ENCODE measurements at regions not wholly inside any gene's neighbourhood (a gene's known extent, or its start where the extent isn't known, plus 50 kb on each side); places are given as distances from the start of the nearest gene placed in this dataset.

GRCh38 chr5:138641547-138642298, 66.5 kb upstream of the HSPA9 start:
- peak; percentile 67 to 91 for DNase-seq (ENCODE audit: low spot score in 2 of 2)
- 55 to 60% methylated on average over 18 of the region's 18 CpGs for WGBS, 2 donors

DNA sequence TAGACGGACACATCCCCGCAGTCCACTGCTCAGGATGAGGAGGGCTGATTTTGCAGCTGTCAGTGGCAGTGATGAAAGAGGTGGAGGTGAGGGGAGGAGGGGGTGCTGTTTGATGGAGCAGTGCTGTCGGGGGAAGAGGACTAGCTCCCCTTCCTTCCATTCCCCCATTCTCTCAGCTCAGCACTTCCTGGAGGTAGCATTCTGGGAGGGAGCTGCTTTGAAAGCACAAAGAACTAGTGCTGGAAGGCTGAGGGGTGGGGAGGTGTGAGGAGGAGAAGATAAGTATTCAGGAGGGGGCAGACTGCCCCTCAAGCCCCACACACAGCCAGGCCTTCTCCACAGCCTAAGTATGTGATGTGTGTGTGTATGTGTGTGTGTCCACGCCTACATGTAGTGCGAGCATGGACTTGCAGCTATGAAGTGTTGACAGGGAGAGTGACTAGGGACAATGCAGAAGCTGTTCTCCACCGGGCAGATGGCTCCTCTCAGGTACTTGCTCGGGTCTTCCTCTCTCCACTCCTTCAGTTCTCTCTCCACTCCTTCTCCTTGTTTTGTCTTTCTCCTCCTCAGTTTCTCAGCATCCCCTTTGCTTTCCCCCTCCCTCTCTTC, 65.5 kb upstream of the HSPA9 start:
- no peak for TF ChIP-seq POLR2A (IDR thresholded peaks at IDR 0.05)
- TF ChIP-seq, protein P1, sequence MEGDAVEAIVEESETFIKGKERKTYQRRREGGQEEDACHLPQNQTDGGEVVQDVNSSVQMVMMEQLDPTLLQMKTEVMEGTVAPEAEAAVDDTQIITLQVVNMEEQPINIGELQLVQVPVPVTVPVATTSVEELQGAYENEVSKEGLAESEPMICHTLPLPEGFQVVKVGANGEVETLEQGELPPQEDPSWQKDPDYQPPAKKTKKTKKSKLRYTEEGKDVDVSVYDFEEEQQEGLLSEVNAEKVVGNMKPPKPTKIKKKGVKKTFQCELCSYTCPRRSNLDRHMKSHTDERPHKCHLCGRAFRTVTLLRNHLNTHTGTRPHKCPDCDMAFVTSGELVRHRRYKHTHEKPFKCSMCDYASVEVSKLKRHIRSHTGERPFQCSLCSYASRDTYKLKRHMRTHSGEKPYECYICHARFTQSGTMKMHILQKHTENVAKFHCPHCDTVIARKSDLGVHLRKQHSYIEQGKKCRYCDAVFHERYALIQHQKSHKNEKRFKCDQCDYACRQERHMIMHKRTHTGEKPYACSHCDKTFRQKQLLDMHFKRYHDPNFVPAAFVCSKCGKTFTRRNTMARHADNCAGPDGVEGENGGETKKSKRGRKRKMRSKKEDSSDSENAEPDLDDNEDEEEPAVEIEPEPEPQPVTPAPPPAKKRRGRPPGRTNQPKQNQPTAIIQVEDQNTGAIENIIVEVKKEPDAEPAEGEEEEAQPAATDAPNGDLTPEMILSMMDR (IDR thresholded peaks at IDR 0.05): no peak
- no peak overlapping the region for H3K4me3 ChIP-seq (ENCODE audit: low read depth, poor library complexity, severe bottlenecking)
- DNase-seq (ENCODE audit: low spot score in 2 of 2): no peak
- intact Hi-C loops (cut with DNase I; ENCODE audit: low total_unique reads): no loop called here
- 60 to 62% methylated on average over 7 of the region's 7 CpGs for WGBS, 2 donors

More at GRCh38 chr5:138641547-138642298, 66.5 kb upstream of the HSPA9 start:
- intact Hi-C loops (cut with DNase I; ENCODE audit: low total_unique reads): no loop called here
- TF ChIP-seq, protein P1 (IDR thresholded peaks at IDR 0.05): no peak
- TF ChIP-seq POLR2A (IDR thresholded peaks at IDR 0.05): no peak
- no peak overlapping the region for H3K4me3 ChIP-seq (ENCODE audit: low read depth, poor library complexity, severe bottlenecking)

DNA sequence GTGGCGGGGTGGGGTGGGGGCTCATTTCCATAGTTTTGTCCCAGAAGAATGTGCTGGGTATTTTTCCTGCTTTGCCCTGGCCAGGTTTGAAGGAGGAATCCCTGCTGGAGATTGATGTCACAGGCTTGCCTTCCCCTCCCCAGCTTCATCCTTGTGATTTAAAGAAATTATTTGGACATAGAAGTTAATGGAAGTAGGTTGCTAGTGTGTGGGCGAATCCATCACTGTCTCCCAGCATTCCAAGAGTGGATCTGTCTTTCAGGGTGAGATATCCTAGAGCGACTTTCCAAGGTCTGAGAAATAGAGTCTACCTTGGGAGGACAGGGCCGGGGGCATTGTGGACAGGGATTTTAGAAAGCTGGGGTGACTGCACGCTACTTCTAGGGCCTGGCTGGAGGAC, 64.9 kb upstream of the HSPA9 start:
- H3K4me3 ChIP-seq (ENCODE audit: low read depth, poor library complexity, severe bottlenecking): no peak overlapping the region
- no peak for DNase-seq (ENCODE audit: low spot score in 2 of 2)
- WGBS, 2 donors: 88 to 92% methylated on average over 5 of the region's 5 CpGs
- no peak for TF ChIP-seq POLR2A (IDR thresholded peaks at IDR 0.05)
- TF ChIP-seq, protein P1 (IDR thresholded peaks at IDR 0.05): no peak
- intact Hi-C loops (cut with DNase I; ENCODE audit: low total_unique reads): no loop called here

DNA sequence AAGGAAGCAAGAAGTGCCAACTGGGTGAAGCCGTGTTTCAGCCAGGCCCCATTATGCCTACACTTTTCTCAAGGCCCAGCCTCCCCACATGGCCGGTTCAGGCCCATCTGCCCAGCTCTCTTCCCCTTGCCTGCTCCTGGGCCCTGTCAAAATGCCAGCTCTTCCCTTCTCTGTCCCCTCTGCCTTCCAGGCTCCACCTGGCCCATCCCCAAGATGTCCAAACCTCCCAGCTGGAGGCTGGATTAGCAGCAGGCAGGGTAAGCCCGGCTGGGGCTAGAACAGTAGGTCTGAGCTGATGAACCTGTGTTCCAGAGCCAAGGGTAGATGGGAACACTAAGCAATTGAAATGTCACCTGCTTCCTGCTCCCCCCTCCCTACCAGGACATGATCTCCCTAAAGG, 64.1 kb upstream of the HSPA9 start:
- WGBS, 2 donors: 84 to 87% methylated on average over 3 of the region's 3 CpGs
- TF ChIP-seq, protein P1 (IDR thresholded peaks at IDR 0.05): no peak

GRCh38 chr5:138637256-138637655, 62.1 kb upstream of the HSPA9 start:
- DNase-seq (ENCODE audit: low spot score in 2 of 2): no peak
- no peak overlapping the region for H3K4me3 ChIP-seq (ENCODE audit: low read depth, poor library complexity, severe bottlenecking)
- WGBS, 2 donors: 92 to 95% methylated on average over 4 of the region's 4 CpGs
- intact Hi-C loops (cut with DNase I; ENCODE audit: low total_unique reads): no loop called here
- TF ChIP-seq, protein P1 (IDR thresholded peaks at IDR 0.05): no peak
- TF ChIP-seq POLR2A (IDR thresholded peaks at IDR 0.05): no peak

More for the DNA sequence above, 64.1 kb upstream of the HSPA9 start:
- intact Hi-C loops (cut with DNase I; ENCODE audit: low total_unique reads): no loop called here
- DNase-seq (ENCODE audit: low spot score in 2 of 2): no peak
- H3K4me3 ChIP-seq (ENCODE audit: low read depth, poor library complexity, severe bottlenecking): no peak overlapping the region

Data from lower leg skin (tissue), 4 donors.